Astrocyte of the hippocampus (primary cell): ENCODE measurements at regions not wholly inside any gene's neighbourhood (a gene's known extent, or its start where the extent isn't known, plus 50 kb on each side); places are given as distances from the start of the nearest gene placed in this dataset.
A peak's percentile ranks its signal among the peaks of the same experiment; 100 is the strongest.
"Not testable (repeated sequence)": the region's sequence is repeated elsewhere in the genome, so short reads cannot be mapped to it uniquely, and the experiment has no call there.

Experiments
- DNase-seq: peaks from one replicate; pipeline ENCODE4 v3.0.0; 2011; ENCODE audit warnings: low read depth, low spot score

DNA sequence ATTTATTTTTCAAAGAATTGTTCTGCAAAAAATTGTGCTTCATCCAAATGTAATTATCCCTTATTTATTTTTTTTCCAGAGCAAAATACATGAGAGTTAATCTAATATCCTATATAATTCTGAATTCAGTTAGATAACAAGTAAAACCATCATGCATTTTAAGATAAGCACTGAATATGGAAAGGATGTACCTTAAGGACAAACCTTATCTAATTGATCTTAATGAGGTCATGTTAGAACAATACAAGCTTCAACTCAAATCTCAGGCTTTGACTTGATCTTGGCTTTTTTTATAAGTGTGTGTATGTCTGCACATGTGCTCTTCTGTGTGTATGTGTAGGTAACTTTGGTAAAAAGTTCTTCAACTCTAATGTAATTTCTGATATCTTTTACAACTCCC is 1828.8 kb downstream of the PCDH9 start:
- DNase-seq: no peak

DNA sequence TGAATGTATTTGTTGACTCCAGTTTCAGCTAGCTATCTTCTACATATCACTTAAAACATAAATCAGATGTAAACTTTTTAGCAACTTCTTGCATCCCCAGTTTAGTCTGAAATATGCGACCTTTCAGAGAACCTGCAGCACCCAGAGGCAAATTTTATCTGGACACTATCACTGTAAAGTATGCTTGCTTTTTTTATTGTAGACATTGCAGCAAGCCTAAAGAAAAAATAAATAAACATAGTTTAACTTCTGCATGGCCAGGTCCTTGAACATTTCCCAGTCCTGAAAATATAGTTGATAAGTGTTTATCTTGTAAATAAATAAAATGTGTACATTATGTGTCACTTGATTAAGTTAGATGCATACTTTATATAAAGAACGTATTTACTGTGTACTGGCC is 1829.4 kb downstream of the PCDH9 start:
- no peak for DNase-seq

DNA sequence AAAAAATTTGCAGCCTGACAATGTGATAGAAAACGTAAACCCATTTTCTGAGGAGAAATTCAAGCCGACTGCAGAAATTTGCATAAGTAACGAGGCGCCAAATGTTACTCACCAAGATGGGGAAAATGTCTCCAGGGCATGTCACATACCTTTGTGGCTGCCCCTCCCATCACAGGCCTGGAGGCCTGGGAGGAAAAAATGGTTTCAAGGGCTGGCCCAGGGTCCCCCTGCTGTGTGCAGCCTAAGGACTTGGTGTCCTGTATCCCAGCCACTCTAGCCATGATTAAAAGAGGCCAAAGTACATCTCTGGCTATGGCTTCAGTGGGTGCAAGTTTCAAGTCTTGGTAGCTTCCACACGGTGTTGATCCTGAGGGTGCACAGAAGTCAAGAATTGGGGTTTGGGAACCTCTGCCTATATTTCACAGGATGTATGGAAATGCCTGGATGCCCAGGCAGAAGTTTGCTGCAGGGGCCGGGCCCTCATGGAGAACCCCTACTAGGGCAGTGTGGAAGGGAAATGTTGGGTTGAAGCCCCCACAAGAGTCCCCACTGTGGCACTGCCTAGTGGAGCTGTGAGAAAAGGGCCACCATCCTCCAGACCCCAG is 1842.3 kb downstream of the PCDH9 start:
- no peak for DNase-seq

DNA sequence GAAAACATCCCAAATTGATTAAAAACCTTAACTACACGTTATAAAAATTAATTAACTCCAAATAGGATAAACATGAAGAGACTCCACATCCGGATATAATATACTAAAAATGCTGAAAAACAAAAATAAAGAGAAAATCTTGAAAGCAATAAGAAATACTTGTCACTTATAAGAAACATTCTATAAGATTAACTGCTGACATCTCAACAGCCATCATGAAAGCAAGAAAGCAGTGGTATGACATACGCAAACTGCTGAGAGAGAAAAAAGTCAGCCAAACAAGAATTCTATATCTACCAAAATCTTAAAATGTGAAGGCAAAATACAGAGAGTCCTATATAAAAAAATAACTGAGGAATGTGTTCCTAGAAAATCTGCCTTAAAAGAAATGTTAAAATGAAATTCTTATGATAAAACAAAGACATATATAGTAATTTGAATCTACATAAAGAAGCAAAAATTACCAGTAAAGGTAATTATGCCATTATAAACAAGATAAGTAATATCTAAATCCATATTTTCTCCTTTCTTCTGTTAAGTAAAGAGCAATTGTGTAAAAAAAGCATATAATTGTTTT is 1851.1 kb downstream of the PCDH9 start:
- DNase-seq: peak; percentile 8

DNA sequence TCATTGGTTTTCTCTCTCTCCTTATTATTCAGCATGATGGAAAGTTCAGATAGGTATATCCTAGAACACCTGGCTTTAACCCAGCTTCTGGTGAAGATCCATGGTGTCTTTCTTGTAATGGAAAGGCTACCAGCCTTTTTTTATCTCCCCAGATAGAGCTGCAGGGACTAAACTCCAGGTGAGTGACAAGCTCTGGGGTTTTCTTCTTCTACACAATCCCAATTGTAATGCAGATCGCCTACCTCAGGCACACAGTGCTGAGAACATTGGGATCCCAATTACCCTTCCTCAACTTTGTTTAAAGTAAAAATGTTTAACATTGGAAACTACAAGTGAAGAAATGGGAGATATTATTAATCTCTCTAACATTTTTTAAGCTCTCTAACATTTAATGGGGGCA is 1851.7 kb downstream of the PCDH9 start:
- DNase-seq: no peak

DNA sequence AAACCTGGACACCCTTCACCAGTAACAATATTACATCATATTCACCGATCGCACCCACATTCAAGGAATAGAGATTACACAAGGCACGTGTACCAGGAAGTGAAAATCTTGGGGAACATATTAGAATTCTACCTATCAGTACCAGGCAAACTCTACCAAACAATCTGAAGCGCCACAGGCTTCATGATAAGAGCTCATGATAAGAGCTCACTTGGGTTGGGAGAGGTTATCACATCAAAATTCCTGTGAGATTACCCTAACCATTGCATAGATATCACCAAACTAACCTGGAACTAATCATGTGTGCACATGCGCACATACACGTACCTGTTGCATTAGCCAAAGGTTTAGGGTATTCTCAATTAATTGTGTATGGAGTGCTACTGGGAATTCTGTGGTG is 1861.3 kb downstream of the PCDH9 start:
- no peak for DNase-seq

DNA sequence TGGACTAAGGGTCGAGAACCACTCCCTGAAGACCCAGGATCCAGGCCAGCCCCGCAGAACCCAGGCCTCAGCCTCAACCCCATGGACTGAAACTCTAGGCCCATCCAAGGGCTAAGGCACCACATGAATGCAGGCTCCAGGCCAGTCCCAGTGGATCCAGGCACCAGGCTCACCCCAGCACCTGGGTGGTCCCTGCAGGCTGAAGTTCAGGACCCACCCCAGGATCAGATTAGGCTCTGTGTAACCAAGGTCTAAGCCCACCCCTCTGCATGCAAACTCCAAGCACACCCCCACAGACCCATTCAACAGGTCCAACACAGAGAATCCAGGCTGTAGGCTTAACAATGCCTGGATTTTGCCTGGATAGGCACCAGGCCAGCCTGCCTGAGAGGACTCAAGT is 1876.2 kb downstream of the PCDH9 start:
- DNase-seq: no peak

DNA sequence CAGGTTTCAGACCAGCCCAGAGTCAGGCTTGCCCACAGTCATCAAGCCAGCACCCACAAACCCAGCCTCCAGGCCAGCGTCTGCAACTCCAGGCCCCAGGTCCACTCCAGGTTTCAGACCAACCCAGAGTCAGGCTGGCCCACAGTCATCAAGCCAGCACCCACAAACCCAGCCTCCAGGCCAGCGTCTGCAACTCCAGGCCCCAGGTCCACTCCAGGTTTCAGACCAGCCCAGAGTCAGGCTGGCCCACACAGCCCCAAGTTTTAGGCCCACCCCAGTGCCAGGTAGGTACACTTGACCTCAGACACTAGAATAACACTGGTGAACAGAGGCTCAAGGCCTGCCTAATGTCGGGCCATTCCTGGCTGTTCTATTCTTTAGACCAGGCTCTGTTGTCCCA is 1877.0 kb downstream of the PCDH9 start:
- DNase-seq: not testable (repeated sequence)

DNA sequence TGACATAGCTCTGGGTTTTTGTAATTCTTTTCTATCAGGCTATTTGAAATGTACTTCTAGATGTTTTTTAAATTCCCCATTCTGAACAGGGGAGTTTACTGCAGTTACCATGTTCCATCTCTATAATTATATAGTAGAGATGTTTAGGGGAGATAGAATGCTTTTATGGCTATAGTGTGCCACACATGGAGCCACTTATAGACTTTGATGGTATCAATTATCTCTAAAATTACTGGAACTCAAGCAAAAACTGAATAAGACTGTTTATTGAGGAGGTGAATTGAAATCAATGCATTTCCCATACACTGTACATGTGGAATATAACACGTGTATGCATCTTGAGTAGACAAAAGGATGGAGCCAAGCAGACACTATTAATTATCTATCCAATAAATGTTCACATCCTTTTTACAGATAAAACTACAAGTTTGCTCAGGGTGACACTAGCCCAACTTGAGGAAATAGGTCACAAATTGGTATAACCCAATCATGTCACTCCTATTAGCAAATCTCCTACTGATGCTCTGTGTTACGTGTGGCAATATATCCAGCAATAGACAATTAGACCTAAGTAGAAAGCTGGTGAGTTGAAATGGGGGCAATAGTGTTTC is 1882.6 kb downstream of the PCDH9 start:
- no peak for DNase-seq

DNA sequence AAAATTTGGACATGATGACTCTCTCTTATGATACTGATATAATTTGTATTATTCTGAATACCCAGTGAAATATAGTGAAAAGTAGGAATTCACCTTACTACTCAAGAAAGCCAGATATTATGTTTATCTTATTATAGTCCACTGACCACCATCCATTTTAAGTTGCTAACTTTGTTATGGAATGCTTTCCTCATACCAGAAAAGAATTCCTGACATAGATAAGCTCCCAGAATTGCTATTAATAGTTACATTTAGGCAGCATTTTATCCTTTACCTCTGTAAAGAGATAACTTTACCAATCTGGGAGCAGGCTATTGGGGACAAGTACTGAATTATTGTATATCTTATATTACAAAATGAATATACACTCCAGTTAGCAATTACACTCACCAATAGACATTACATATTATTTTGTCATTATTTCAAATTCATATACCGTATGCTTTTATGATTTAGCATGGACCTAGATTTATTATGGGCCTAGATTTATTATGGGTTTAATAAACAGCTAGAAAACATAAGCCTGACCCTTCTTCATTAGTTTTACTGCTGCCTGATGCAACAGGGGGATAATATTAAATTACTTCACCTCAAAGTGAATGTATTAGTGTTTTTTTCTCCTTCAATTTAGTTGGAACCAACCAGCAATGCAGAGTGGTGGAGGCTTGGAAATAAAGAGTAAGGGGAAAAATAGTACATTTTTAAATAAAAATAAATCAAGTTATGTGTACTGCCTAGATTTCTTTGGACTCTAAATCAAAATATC is 1886.1 kb downstream of the PCDH9 start:
- DNase-seq: peak; percentile 2

DNA sequence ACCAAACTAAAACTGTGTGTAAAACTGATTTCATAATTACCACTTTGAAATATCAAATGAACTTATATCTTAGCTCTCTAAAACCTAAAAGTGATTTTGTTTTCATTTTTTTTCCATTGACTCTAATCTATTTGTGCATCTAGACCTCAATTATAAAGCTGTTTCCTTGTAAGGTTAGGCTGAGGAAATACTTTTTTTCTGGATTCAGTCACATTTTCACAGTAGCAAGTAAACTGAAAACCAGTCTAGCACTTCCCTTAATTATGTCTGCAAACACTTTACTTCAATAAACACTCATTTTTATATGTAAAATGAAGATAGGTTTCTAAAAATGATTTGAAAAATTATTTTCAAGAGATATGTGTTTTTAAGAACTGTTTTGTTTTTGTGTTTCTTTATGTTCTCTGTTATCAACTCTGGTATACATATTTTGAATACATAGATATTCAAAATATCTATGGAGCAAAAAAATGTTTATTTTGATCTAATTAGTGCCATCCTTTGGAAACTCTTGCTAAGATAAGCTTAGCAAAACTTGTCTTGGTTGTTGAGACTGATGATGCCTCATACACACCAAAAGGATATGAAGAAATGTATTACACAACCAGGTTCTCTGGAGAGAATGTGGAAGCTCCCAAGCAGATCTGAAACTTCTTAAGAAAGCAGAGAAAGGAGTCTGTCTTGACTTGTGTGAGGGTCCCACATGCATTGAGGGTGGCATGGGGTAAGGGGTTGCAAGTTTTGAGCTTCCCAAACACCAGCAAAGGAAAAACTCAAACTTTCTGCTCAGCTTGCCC is 1887.4 kb downstream of the PCDH9 start:
- DNase-seq: no peak

DNA sequence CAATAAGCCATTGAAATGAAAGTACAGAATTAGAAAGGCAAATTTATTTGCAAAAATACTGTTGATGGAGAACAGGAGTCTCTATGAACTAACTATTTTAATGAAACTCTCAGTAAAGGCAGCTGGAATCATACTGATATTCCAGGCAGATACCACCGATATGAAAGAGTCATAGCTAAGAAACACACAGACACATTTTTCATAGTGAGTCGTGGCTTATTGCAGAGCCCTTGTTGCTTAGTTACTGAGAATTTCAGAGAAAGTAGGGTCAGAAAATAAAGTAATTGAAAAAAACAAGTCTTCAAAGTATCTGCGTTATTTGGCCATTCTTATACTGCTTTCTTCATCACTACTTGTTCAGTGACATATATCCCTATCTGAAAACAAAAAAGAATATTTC is 1890.9 kb downstream of the PCDH9 start:
- DNase-seq: peak; percentile 5

DNA sequence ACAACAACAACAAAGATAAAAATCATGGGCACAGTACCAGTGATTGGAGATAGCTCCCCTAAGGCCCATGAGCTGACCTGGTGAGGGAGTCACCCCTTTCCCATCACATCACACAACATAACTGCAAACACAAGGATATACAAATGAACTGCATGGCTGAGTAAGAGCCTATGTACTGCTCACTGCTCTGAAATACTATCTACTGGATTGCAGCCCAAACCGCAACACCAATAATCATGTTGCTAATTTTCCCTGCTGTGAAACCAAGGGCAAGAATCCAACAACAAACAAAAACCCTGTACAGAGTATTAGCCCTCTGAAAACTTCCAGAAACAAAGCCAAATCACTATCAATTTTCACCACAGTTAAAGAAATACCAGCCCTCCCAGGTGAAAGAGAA is 1893.2 kb downstream of the PCDH9 start:
- DNase-seq: peak; percentile 81

DNA sequence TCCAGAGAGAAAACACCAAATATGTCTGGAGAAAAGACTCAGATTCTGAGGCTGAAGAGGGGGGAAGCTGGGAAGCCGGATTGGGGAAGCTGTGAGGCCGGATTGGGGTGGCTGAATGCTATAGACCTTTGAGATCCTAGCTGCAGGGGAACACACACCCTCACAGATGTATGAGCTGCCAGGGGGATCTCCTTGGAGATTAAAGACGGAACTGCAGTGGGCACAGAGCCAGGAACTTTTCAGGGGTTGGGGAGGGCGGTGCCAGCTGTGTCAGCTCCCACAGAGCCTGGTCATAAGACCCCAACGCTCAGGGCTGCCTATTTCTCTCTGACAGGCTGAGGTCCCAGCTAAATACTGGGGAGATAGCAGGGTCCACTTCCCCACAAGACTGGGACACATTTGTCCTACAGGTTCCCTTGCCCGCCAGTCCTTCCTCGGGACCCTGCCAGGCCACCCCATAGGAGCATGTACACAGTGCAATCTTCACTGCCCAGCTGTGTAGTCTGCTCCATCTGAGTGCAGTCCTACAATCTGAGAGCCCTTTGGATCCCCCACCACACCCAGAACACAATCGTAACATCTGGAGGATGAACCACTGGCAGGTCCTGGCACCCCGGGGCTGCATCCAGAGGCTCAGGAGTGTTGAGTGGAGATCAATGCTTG is 1893.9 kb downstream of the PCDH9 start:
- DNase-seq: no peak

DNA sequence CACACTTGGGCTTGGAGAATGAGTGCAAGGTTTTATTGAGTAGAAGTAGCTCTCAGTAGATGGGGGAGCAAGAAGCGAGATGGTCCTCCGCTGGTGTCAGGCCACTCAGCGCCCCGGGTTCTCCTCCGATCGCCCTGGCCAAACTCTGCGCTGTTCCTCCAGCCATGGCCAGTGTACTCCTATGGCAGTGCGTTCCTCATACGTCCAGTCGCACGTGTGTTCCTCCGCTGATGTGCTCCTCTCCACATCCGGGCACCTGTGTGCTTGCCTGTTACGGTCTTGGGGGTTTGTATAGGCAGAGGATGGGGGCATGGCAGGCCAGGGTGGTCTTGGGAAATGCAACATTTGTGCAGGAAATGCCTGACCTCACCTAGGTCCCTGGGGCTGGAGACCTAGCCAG is 1899.4 kb downstream of the PCDH9 start:
- DNase-seq: no peak

DNA sequence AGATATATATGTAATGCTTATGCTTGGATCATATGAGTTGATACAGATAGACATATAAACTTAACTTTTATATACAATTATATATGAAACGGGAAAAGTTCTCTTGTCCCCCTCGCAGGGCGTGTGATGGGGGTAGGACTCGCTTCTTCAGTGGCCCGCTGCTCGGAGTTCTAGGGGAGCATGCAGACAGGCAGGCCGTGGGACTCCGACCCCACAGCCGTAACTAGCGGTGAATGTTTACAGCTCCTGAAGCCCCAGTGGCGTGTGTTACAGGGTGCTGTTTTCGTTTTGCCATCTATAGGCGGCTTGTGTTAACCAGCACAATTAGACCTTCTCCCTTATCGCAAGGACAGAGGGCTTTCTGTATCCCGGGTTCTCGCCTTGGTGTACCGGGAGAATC is 1899.8 kb downstream of the PCDH9 start:
- no peak for DNase-seq

DNA sequence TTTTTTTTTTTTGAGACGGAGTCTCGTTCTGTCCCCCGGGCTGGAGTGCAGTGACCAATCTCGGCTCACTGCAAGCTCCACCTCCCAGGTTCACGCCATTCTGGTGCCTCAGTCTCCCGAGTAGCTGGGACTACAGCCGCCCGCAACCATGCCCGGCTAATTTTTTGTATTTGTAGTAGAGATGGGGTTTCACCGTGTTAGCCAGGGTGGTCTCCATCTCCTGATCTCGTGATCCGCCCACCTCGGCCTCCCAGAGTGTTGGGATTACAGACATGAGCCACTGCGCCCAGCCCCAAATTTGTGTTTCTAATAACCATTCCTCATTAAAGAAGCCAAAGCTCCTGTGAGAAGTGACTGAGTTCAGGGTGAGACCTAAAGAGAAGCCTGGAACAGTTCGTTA is 1906.9 kb downstream of the PCDH9 start:
- DNase-seq: not testable (repeated sequence)

DNA sequence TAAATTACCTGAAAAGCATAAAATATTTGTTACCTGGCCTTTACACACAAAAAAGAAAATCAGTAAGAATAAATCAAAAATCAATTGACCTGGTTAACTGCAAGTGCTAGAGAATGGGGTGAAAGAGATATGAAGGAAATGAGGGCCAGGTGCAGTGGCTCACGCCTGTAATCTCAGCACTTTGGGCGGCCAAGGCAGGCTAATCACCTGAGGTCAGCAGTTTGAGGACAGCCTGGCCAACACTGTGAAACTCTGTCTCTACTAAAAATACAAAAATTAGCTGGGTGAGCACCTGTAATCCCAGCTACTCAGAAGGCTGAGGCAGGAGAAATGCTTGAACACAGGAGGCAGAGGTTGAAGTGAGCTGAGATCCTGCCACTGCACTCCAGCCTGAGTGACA is 1908.7 kb downstream of the PCDH9 start:
- DNase-seq: not testable (repeated sequence)

DNA sequence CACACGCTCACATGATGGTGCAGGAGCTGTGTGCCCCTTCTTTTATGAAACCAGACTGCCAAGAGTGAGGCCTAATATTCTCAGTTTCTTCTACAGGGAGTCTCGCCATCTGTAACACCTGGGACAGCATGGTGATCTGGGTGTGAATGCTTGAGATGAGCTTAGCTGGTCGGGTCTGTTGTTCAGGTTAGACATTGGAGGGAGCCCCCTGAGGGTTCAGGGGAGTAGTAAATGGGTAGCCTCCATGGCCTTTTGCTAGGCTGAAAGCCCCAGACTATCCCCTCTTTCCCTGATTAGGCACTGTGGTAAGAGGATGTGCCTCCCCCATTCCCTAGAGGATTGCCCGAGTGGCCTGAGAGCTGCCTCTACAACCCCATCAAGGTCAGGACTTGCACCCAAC is 1916.1 kb downstream of the PCDH9 start:
- no peak for DNase-seq

DNA sequence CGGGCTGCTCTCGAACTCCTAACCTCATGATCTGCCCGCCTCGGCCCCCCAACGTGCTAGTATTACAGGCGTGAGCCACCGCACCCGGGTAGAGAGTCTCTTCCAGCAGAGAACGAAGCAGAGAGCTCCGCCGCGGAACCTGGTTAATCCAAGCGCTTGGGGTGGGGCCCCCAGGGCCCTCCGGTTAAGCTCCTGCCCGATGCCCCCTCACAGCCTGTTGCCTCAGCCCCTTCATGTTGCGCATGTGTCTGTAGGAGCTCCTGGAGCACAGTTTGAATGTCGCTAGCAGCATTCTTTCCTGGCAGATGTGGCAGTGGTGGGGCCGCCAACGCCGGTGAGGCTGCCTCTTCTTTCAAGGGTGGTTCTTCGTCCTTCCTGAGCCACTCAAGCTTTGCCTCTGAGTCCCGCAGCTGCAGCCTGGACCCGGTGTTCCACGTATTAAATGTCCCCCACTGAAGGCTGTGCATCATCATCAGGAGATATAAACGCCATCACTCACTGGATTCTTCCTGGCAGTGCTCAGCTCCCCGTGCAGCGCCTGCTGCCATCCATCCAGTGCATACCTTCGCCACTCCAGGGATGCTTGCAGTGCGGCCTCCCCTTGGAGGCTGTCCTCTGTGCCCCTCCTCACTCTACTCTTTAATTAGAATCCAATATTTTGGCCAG is 1919.3 kb downstream of the PCDH9 start:
- DNase-seq: no peak

DNA sequence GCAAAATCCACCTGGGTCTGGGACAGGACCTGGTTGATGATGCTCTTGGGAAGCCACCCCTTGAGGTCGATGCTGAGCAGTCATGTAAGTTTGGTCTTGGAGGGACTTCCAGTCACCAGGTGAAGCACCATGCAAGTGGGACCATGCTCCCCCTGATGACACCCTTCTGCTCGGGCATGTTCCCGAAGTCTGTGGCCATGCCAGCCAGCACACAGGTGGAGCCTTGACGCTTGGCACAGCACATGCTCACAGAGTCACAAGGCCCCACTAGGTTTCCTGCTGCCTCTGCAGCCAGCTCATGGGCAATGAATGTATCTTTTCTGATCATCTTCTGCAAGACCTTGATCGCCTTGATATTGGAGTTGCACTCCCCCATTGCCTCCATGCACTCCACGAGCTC is 1920.2 kb downstream of the PCDH9 start:
- DNase-seq: no peak
